ENCODE measurements at regions not wholly inside any gene's neighbourhood (a gene's known extent, or its start where the extent isn't known, plus 50 kb on each side); places are given as distances from the start of the nearest gene placed in this dataset.

- DNase-seq (ENCODE audit: low spot score) = no peak
Measured at GRCh38 chr7:32264702-32265284, 194.6 kb upstream of the PDE1C start.

- DNase-seq (ENCODE audit: low spot score) = no peak
Measured at GRCh38 chr7:32263611-32264010, 193.4 kb upstream of the PDE1C start.

GRCh38 chr7:32262315-32262714 is 192.1 kb upstream of the PDE1C start:
- no peak for DNase-seq (ENCODE audit: low spot score)

- no peak for DNase-seq (ENCODE audit: low spot score)
Measured at GRCh38 chr7:32259931-32260596, 189.9 kb upstream of the PDE1C start.

- DNase-seq (ENCODE audit: low spot score) = no peak
Measured at GRCh38 chr7:32258265-32258664, 188.1 kb upstream of the PDE1C start.

- DNase-seq (ENCODE audit: low spot score) = no peak
Measured at GRCh38 chr7:32257621-32258020, 187.4 kb upstream of the PDE1C start.

- no peak for DNase-seq (ENCODE audit: low spot score)
Measured at GRCh38 chr7:32256811-32257210, 186.6 kb upstream of the PDE1C start.

- DNase-seq (ENCODE audit: low spot score) = no peak
Measured at GRCh38 chr7:32256376-32256775, 186.2 kb upstream of the PDE1C start.

- no peak for DNase-seq (ENCODE audit: low spot score)
Measured at GRCh38 chr7:32255036-32255435, 184.8 kb upstream of the PDE1C start.

- no peak for DNase-seq (ENCODE audit: low spot score)
Measured at GRCh38 chr7:32253299-32253698, 183.1 kb upstream of the PDE1C start.

- DNase-seq (ENCODE audit: low spot score) = no peak
Measured at GRCh38 chr7:32251659-32252058, 181.5 kb upstream of the PDE1C start.

GRCh38 chr7:32250471-32251260 is 180.5 kb upstream of the PDE1C start:
- DNase-seq (ENCODE audit: low spot score) = no peak

- DNase-seq (ENCODE audit: low spot score) = no peak
Measured at GRCh38 chr7:32250003-32250402, 179.8 kb upstream of the PDE1C start.

GRCh38 chr7:32248522-32248921 is 178.3 kb upstream of the PDE1C start:
- DNase-seq (ENCODE audit: low spot score) = no peak

GRCh38 chr7:32244806-32245345 is 174.7 kb upstream of the PDE1C start:
- DNase-seq (ENCODE audit: low spot score) = no peak

- no peak for DNase-seq (ENCODE audit: low spot score)
Measured at GRCh38 chr7:32243687-32244290, 173.6 kb upstream of the PDE1C start.

GRCh38 chr7:32242436-32242835 is 172.2 kb upstream of the PDE1C start:
- no peak for DNase-seq (ENCODE audit: low spot score)

GRCh38 chr7:32241636-32242035 is 171.4 kb upstream of the PDE1C start:
- no peak for DNase-seq (ENCODE audit: low spot score)

GRCh38 chr7:32239764-32240163 is 169.6 kb upstream of the PDE1C start:
- DNase-seq (ENCODE audit: low spot score) = no peak

- DNase-seq (ENCODE audit: low spot score) = no peak
Measured at GRCh38 chr7:32228601-32229000, 158.4 kb upstream of the PDE1C start.

- DNase-seq (ENCODE audit: low spot score) = no peak
Measured at GRCh38 chr7:32227746-32228145, 157.5 kb upstream of the PDE1C start.

GRCh38 chr7:32224276-32224675 is 154.1 kb upstream of the PDE1C start:
- no peak for DNase-seq (ENCODE audit: low spot score)

GRCh38 chr7:32223721-32224120 is 153.5 kb upstream of the PDE1C start:
- DNase-seq (ENCODE audit: low spot score) = no peak
